ENCODE measurements at regions not wholly inside any gene's neighbourhood (a gene's known extent, or its start where the extent isn't known, plus 50 kb on each side); places are given as distances from the start of the nearest gene placed in this dataset.

DNA sequence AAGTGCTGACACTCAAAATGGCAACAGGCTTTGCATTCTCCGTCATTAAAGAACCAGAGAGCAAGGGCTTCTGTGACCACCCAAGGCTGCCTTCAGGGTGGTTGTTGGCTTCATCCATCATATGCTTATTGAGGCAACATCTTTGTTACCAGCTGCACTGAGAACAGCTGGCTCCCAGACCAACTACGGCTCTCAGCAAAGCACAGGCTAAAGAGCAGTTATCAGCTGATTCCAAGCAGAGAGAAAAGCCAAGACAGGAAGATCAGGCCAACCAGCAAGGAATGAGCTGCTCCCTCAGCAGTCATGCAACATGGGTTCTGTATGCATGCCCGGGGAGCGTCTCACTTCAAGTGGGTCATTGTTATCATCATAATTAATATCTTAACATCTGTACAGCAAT lies 358.9 kb downstream of the ACTL7B start:
- POLR2A ChIA-PET = no interaction called here
- no peak overlapping the region for H3K9ac ChIP-seq (replicated peaks; ENCODE audit: extremely low read depth, insufficient read depth, low read length)
- FAIRE-seq = no peak
- no peaks in the 10 kb centered on the region for H3K9me3 ChIP-seq (replicated peaks; ENCODE audit: control insufficient read depth, insufficient read depth, low read length)
- H2AFZ ChIP-seq (ENCODE audit: low read depth, low read length) = no peak overlapping the region
- H3K9me1 ChIP-seq (replicated peaks; ENCODE audit: control insufficient read depth, extremely low read depth, insufficient read depth, low read length) = no peaks in the 10 kb centered on the region
- H3K79me2 ChIP-seq (ENCODE audit: control insufficient read depth, insufficient read depth, low read length) = no peaks in the 10 kb centered on the region
- TF ChIP-seq EZH2 (IDR thresholded peaks at IDR 0.05; ENCODE audit: borderline replicate concordance, low read depth, low read length, severe bottlenecking) = no peak
- TF ChIP-seq JUN (IDR thresholded peaks at IDR 0.05; ENCODE audit: borderline replicate concordance, insufficient read depth, insufficient read length, low read depth) = no peak
- TF ChIP-seq GATA2 (IDR thresholded peaks at IDR 0.05; ENCODE audit: insufficient read depth, insufficient read length, low read depth, low read length) = no peak
- TF ChIP-seq POLR2AphosphoS5 (IDR thresholded peaks at IDR 0.05; ENCODE audit: insufficient read depth, low read depth, low read length) = no peak
- TF ChIP-seq, protein P1, sequence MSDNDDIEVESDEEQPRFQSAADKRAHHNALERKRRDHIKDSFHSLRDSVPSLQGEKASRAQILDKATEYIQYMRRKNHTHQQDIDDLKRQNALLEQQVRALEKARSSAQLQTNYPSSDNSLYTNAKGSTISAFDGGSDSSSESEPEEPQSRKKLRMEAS (IDR thresholded peaks at IDR 0.05; ENCODE audit: insufficient read depth, insufficient read length) = no peak
- TF ChIP-seq FOS (IDR thresholded peaks at IDR 0.05; ENCODE audit: borderline replicate concordance, insufficient read depth, low read length) = no peak
- TF ChIP-seq CTCF (IDR thresholded peaks at IDR 0.05; ENCODE audit: extremely low read depth in 1 of 2, insufficient read depth in 1 of 2, low read depth in 1 of 2, low read length in 2 of 2) = no peak
- TF ChIP-seq MYC (IDR thresholded peaks at IDR 0.05; ENCODE audit: low read depth, low read length) = no peak
- no peak for TF ChIP-seq POLR2A (IDR thresholded peaks at IDR 0.05; ENCODE audit: low read depth, low read length)
- no TSS peak for BruUV-seq (replicated peaks)
- CTCF ChIA-PET = interaction anchor here (1.1 kb wide), 1 partner anchor 17 kb away, joined by 3 read pairs; no protein-coding TSS in a partner anchor
- no peak overlapping the region for H3K4me2 ChIP-seq (ENCODE audit: insufficient read depth, low read length)
- dilution Hi-C loops (cut with MboI; ENCODE audit: extremely low pct_ligation_motif_present, low sequenced_read_pairs) (no loop called here), intact Hi-C loops (cut with micrococcal nuclease) (no loop called here)
- no peak overlapping the region for H3K4me3 ChIP-seq (replicated peaks in 1 of 3; ENCODE audit: insufficient read depth in 1 of 3, low read depth in 1 of 3, low read length in 3 of 3)
- no peak overlapping the region for H3K27ac ChIP-seq (ENCODE audit: insufficient read depth, low read depth, low read length)
- no peaks in the 10 kb centered on the region for H4K20me1 ChIP-seq (replicated peaks; ENCODE audit: control insufficient read depth, extremely low read depth, insufficient read depth, low read length)
- H3K4me1 ChIP-seq (ENCODE audit: control insufficient read depth, extremely low read depth, insufficient read depth, low read length) = no peaks in the 10 kb centered on the region
- H3K27me3 ChIP-seq (ENCODE audit: control insufficient read depth in 2 of 2, insufficient read depth in 2 of 2, low read length in 2 of 2) = no peaks in the 10 kb centered on the region
- no peak for DNase-seq (ENCODE audit: low read depth, low spot score)
- H3K36me3 ChIP-seq (ENCODE audit: control insufficient read depth in 2 of 2, extremely low read depth in 1 of 2, insufficient read depth in 2 of 2, low read length in 2 of 2) = no peaks in the 10 kb centered on the region

Measured in endothelial cell of umbilical vein (primary cell).